Fibroblast of the conjunctiva (primary cell): ENCODE measurements at regions not wholly inside any gene's neighbourhood (a gene's known extent, or its start where the extent isn't known, plus 50 kb on each side); places are given as distances from the start of the nearest gene placed in this dataset.
A peak's percentile ranks its signal among the peaks of the same experiment; 100 is the strongest.

Experiments
- DNase-seq: peaks from one replicate; pipeline ENCODE4 v3.0.0-alpha.2; 2010; ENCODE audit warnings: low read depth

DNA sequence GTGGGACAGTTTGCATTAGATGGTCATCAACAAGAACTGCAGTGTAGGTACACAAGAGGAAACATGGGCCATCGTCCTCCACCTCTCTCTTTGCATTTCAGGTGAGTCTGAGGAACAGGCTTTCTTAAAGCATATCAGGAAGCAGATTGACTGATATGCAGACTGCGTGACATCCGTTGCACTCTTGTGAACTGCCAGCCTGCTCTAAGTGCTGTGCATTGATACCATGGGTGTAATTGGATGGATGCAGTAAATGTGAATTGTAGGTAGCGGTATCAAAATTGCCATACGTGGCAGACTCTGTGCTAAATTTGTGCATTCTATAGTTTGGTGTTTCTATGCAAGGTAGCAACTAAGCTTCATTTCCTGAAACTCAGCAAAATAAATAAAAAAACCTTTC lies 1008.3 kb downstream of the EFNB2 start:
- no peak for DNase-seq

DNA sequence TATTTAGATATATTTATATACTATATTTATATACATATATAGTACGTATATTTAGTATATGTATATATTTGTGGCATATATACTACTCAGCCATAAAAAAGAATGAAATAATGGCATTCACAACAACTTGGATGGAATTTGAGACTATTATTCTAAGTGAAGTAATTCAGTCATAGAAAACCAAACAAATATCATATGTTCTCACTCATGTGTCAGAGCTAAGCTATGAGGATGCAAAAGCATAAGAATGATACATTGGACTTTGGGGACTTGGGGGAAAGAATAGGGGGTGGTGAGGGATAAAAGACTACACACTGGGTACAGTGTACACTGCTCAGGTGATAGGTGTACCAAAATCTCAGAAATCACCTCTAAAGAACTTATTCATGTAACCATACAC lies 1015.7 kb downstream of the EFNB2 start:
- no peak for DNase-seq

- no peak for DNase-seq
These were observed 1017.4 kb downstream of the EFNB2 start for GRCh38 chr13:105518086-105518485.

DNA sequence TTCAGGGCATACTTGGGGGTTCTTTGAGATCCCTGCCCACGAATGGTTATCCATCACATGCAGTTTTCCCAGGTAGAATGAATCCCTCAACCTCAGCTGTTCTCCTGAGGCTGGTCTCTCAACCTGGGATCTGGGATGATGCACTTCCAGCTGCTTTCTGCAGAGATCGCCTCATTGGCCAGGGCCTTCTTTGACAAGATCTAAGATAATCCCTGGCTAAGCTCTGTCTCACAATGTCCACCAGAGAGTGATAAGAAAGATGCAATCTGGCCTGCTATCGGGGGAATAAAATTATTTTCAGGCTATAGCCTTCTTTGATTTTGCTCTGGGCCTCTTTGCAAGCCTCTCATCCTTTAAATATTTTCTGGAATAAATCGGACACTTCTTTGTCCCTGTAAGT lies 1021.1 kb downstream of the EFNB2 start:
- no peak for DNase-seq

DNA sequence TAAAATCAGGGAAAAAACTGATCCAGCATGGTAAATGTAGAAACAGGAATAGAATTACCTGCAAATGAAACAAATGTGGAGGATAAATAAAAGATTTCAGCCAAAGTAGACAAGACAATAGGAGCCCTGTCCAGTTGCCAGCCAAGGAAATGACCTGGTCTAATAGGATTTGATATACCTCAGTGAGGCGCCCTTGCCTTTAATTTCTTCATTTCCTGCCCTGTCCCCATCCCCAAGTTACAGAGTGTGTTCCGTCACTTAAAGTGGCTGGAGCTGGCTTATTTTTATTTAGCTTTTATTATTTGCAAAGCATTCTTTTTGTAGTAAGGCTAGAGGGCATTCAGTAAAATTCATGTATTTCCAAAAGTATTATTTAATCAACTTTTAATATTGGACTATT lies 1022.0 kb downstream of the EFNB2 start:
- DNase-seq, result no peak

GRCh38 chr13:105509981-105510762 lies 1025.3 kb downstream of the EFNB2 start:
- DNase-seq, result no peak

- DNase-seq, result no peak
These were observed 1029.0 kb downstream of the EFNB2 start for GRCh38 chr13:105506463-105506862.

GRCh38 chr13:105502193-105502592 lies 1033.3 kb downstream of the EFNB2 start:
- DNase-seq, result no peak

- no peak for DNase-seq
These were observed 1037.9 kb downstream of the EFNB2 start for GRCh38 chr13:105497597-105497996.

- no peak for DNase-seq
These were observed 1043.2 kb downstream of the EFNB2 start for GRCh38 chr13:105492216-105492615.

DNA sequence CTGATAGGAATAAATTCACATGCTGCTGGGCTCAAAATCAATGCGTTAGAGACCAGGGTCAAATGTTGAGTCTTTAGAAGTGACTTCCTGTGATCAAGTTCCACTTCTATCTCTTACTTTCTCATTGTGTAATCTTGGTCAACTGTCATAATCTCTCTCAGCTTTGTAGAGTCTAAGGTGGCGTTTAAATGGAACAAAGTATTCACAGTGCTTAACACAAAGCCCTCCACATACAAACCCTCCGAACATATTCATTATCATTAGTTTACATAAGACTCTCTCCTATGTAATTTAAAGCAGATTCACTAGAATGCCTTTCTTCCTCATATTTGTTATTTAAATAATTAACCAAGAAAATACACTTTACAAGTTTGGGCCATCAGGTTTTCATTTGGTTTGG lies 1044.1 kb downstream of the EFNB2 start:
- no peak for DNase-seq

DNA sequence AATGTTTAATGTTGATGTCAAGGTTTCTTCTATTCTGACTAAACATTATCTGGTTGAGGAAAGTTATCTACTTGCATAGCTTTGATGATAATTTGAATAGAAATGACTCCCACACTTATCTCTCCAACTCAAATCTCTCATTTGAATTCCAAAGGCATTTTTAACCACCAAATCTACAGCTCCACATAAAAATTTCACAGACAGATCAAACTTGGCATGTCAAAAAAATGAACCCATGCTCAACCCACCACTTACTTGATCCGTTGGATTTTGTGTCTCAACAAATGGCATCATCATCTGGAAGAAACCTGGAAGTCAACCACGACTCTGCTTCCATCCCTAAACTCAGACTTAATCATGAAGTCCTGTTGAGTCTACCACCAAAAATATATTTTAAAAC lies 1050.4 kb downstream of the EFNB2 start:
- DNase-seq, result no peak

DNA sequence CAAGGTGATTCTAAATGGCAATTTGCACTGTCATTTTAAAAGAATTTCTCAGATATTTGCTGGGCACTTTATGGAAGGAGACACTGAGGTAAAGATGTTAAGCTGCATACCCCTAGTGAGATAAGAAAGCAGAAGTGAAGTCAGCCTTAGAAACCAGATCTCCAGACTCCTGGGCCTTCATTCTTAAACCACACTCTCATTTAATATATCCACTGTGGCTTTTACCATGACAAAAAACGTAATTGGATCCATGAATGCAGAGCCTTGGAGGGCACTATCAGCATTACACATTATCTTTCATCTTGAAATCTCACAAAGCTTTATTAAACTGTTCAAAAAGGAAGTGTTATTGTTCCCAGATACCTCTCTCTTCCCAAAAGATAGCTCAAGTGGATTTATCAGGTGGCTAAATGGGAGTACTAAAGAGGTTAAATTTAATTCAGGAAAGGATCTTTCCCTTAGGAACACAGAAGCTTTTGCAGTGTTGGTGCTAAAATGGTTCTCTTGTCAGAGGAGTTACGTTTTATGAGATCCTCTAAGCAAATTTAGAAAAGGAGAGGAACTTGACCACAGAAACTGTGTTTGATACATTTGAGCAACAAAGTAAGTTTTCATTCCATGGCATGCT lies 1060.4 kb downstream of the EFNB2 start:
- DNase-seq, result no peak

GRCh38 chr13:105471673-105472072 lies 1063.8 kb downstream of the EFNB2 start:
- peak; percentile 29 for DNase-seq

DNA sequence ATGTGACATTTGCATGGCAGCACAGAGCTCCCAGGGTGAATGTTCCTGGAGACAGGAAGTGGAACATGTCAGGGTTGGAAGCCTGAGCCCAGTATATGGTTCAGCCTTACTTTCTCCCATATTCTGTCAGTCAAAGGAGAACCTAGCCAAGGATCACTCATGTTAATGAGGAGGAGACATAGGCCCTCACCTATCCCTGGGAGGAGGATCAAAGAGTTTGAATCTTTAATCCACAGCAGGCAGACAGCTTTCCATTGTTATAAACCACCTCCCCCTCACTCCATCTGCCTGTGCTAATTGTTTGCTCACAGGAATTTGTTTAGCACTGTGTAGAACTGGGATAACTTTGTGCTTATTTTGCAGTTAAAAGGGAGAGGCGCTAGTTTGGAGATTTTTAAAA lies 1069.1 kb downstream of the EFNB2 start:
- no peak for DNase-seq

DNA sequence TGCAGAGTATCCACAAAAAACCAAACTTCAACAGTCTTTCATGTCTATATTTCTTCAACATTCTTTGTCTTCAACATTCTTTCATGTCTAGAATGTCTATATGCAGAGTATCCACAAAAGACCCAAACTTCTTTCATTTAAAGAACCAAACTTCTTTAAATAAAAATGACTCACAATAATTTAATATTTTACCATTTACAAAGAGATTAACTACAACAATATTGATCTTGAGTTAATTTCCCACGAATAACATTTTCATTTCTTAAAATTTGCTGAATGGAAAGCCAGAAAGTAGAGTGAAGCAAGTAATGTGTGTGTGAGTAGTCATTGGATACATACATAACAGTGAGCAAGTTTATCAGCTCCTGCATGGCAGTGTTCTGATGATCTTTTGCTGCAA lies 1069.7 kb downstream of the EFNB2 start, which contains the start of gene DAOA:
TSS of gene DAOA (plus strand) at position 301 of the 400 bp plus-strand sequence.
- DNase-seq, result no peak

- DNase-seq, result no peak
These were observed 1070.2 kb downstream of the EFNB2 start for GRCh38 chr13:105465251-105465650.

DNA sequence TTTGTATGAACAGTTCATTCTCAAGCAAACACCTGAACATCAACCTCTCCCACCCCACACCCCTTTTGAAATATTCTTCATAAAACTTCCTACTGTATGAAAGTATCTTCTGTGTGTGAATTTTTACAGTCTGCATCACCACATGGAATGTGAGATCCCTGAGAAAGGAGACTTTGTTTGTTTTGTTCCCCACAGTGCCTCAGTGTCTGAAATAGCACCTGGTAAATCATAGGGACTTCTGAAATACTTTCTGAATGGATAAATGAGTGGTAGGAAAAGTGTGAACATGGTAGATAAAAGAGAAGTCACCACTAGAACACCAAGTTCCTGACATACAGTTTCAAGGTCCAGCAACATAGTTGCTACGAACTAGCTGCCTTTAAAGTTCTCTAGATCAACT lies 1071.2 kb downstream of the EFNB2 start:
- no peak for DNase-seq

GRCh38 chr13:105463011-105463501 lies 1072.4 kb downstream of the EFNB2 start:
- DNase-seq, result no peak

- DNase-seq, result no peak
These were observed 1073.4 kb downstream of the EFNB2 start for GRCh38 chr13:105462098-105462497.

- DNase-seq, result no peak
These were observed 1082.6 kb downstream of the EFNB2 start for GRCh38 chr13:105452895-105453294.

- DNase-seq, result no peak
These were observed 1084.7 kb downstream of the EFNB2 start for GRCh38 chr13:105450784-105451183.

- no peak for DNase-seq
These were observed 1086.7 kb downstream of the EFNB2 start for GRCh38 chr13:105448811-105449210.

DNA sequence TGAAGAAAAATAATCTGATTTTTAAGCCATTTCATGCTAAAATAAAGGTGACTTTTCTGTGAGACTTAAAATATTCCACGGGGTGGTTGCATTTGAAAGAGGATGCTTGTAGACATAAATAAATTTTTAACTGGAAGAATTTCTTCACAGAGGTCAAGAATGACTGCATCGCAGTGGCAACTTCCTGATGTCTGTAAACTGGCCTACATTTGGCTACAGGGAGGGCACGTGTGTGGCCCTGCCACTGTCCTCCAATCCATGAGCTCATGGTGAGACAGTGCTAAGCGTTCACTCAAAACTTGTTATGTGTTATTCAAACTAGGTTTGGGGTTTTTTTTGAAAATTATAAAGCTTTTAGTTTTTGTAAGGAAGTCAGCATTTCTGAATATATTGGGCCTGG lies 1089.3 kb downstream of the EFNB2 start:
- DNase-seq, result no peak
